A673 (cell line): ENCODE measurements at regions not wholly inside any gene's neighbourhood (a gene's known extent, or its start where the extent isn't known, plus 50 kb on each side); places are given as distances from the start of the nearest gene placed in this dataset.

Experiments used
- BruUV-seq: library from RNA; stranded (reverse); fragments of 400-500 nt; replicated peaks from 2 replicates; lab custom pipeline; 2021; lab: Mats Ljungman, UMichigan
- CTCF ChIA-PET: fragments of 300-600 bp; sonication (Branson Sonifier 250); formaldehyde crosslinking; loops from one replicate; lab custom pipeline; 2022; ENCODE audit warnings: antibody characterized with exemption; lab: Charles Lee
- POLR2A ChIA-PET: fragments of 300-600 bp; sonication (Branson Sonifier 250); formaldehyde crosslinking; loops from one replicate; lab custom pipeline; 2022; ENCODE audit warnings: antibody characterized with exemption; ENCODE audit not compliant: low non-redundant PET; lab: Charles Lee
- DNase-seq: peaks from one replicate; pipeline ENCODE4 v3.0.0-alpha.2; 2015; ENCODE audit warnings: low spot score
- H3K27ac ChIP-seq: fragments of 200-600 bp; sonication (generic); 2 replicates; pipeline ENCODE4 v1.5.1; 2016; ENCODE audit warnings: mixed run types, low read depth, mild to moderate bottlenecking, mixed read lengths, antibody characterized with exemption, low read length; ENCODE audit not compliant: poor library complexity, severe bottlenecking
- H3K27me3 ChIP-seq: fragments of 200-600 bp; sonication (generic); replicated peaks from 2 replicates; pipeline ENCODE4 v1.6.1; 2017; ENCODE audit warnings: mixed run types, low read depth, mild to moderate bottlenecking, mixed read lengths, antibody characterized with exemption, low read length; ENCODE audit not compliant: insufficient read depth, poor library complexity
- H3K36me3 ChIP-seq: fragments of 200-600 bp; sonication (generic); 2 replicates; pipeline ENCODE4 v1.6.1; 2016; ENCODE audit warnings: mixed run types, mild to moderate bottlenecking, mixed read lengths, antibody characterized with exemption, low read length; ENCODE audit not compliant: insufficient read depth, poor library complexity, severe bottlenecking
- H3K4me1 ChIP-seq: fragments of 200-600 bp; sonication (generic); 2 replicates; pipeline ENCODE4 v1.6.1; 2017; ENCODE audit warnings: mixed run types, mild to moderate bottlenecking, mixed read lengths, antibody characterized with exemption, low read length; ENCODE audit not compliant: insufficient read depth, poor library complexity, severe bottlenecking
- H3K4me3 ChIP-seq: fragments of 200-600 bp; sonication (generic); 2 replicates; pipeline ENCODE4 v1.5.1; 2016; ENCODE audit warnings: low read depth, mixed run types, mild to moderate bottlenecking, mixed read lengths, low read length; ENCODE audit not compliant: poor library complexity, severe bottlenecking
- H3K9me3 ChIP-seq: fragments of 200-600 bp; sonication (generic); 2 replicates; pipeline ENCODE4 v1.6.1; 2016; ENCODE audit warnings: mixed run types, low read depth, mild to moderate bottlenecking, mixed read lengths, antibody characterized with exemption, low read length; ENCODE audit not compliant: poor library complexity, severe bottlenecking
- EZH2 ChIP-seq: fragments of 200-600 bp; sonication (generic); IDR thresholded peaks from 2 replicates; pipeline ENCODE4 v1.6.1; 2017; ENCODE audit warnings: borderline replicate concordance, low read depth, mild to moderate bottlenecking, mixed read lengths, antibody characterized with exemption, low read length; ENCODE audit not compliant: poor library complexity, severe bottlenecking
- intact Hi-C: fragments of 100-400 bp; cut with micrococcal nuclease; formaldehyde crosslinking; loops from one replicate; pipeline ENCODE4 v1.10.0; 2022; ENCODE audit not compliant: unreplicated experiment
- TF ChIP-seq, protein P1 (sequence below): fragments of 300-800, 200-600 bp; sonication (generic); conservative IDR thresholded peaks from 2 replicates; pipeline ENCODE4 v1.5.1; 2017; ENCODE audit warnings: low read depth, mild to moderate bottlenecking, antibody characterized with exemption, low read length, moderate library complexity, mixed read lengths

- Histone ChIP-seq H3K4me3 (no peak overlapping the region), H3K27ac (no peak overlapping the region), H3K27me3 (no peaks in the 10 kb centered on the region), H3K4me1 (no peaks in the 10 kb centered on the region), H3K9me3 (no peaks in the 10 kb centered on the region), H3K36me3 (no peaks in the 10 kb centered on the region)
- intact Hi-C loops, result no loop called here
- CTCF ChIA-PET, result no interaction called here
- TF ChIP-seq EZH2, result no peak
- TF ChIP-seq, protein P1, sequence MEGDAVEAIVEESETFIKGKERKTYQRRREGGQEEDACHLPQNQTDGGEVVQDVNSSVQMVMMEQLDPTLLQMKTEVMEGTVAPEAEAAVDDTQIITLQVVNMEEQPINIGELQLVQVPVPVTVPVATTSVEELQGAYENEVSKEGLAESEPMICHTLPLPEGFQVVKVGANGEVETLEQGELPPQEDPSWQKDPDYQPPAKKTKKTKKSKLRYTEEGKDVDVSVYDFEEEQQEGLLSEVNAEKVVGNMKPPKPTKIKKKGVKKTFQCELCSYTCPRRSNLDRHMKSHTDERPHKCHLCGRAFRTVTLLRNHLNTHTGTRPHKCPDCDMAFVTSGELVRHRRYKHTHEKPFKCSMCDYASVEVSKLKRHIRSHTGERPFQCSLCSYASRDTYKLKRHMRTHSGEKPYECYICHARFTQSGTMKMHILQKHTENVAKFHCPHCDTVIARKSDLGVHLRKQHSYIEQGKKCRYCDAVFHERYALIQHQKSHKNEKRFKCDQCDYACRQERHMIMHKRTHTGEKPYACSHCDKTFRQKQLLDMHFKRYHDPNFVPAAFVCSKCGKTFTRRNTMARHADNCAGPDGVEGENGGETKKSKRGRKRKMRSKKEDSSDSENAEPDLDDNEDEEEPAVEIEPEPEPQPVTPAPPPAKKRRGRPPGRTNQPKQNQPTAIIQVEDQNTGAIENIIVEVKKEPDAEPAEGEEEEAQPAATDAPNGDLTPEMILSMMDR, result no peak
- POLR2A ChIA-PET, result no interaction called here
- DNase-seq, result no peak
- no TSS peak for BruUV-seq
These were observed 80.1 kb upstream of the IVNS1ABP start for GRCh38 chr1:185397183-185397582.

DNA sequence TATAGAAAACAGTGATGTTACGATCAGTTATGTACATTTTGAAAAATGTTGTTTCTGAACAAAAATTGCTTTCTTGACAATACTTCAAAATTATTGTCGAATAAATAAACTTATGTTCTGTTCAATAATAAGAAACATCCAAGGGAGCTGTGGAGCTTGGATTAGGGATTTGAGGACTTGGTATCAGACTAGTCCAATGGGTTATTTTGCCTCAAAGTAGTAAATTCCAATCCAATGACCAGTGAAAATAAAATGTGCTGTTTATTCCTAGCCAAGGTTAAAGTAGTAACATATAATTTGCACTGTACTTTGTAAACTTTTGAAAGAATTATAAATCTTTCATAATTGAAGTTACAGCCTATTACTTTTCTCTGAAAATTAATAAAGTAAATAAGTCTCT lies 79.1 kb upstream of the IVNS1ABP start:
- BruUV-seq, result no TSS peak
- no peaks in the 10 kb centered on the region for H3K36me3 ChIP-seq
- no peaks in the 10 kb centered on the region for H3K27me3 ChIP-seq
- POLR2A ChIA-PET, result interaction anchor here (0.6 kb wide), 1 partner anchor 156 kb away, joined by 3 read pairs; no protein-coding TSS in a partner anchor
- no peak overlapping the region for H3K27ac ChIP-seq
- no peaks in the 10 kb centered on the region for H3K4me1 ChIP-seq
- DNase-seq, result no peak
- H3K4me3 ChIP-seq, result no peak overlapping the region
- CTCF ChIA-PET, result no interaction called here
- TF ChIP-seq, protein P1, result no peak
- no peaks in the 10 kb centered on the region for H3K9me3 ChIP-seq
- intact Hi-C loops, result no loop called here

DNA sequence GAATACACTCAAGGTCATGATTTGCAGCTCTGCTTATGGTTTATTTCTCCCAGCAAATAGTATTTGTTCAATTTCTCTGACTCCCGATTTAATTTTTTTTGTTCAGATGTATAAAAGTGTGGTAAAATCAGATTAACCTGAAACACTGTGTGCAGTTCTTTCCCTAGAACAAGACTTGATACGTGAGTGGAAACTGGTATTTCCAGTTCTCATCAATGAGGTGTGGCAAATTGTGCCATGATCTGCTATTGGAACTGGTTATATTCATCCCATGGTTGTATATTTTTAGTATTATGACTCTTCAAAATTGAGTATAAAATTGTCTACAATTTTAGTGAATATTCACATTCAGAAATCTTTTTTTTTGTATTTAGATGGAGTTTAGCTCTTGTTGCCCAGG lies 76.8 kb upstream of the IVNS1ABP start:
- Histone ChIP-seq H3K9me3 (no peaks in the 10 kb centered on the region), H3K36me3 (no peaks in the 10 kb centered on the region), H3K4me1 (no peaks in the 10 kb centered on the region), H3K27me3 (no peaks in the 10 kb centered on the region), H3K27ac (no peak overlapping the region), H3K4me3 (no peak overlapping the region)
- TF ChIP-seq EZH2, result no peak
- TF ChIP-seq, protein P1, result no peak
- POLR2A ChIA-PET, result no interaction called here
- DNase-seq, result no peak
- intact Hi-C loops, result no loop called here
- BruUV-seq, result no TSS peak
- CTCF ChIA-PET, result no interaction called here
